ENCODE measurements at regions not wholly inside any gene's neighbourhood (a gene's known extent, or its start where the extent isn't known, plus 50 kb on each side); places are given as distances from the start of the nearest gene placed in this dataset.

GRCh38 chr3:95172164-95172943 lies 1109.5 kb downstream of the NSUN3 start:
- no peak for TF ChIP-seq POLR2A (IDR thresholded peaks at IDR 0.05)
- TF ChIP-seq, protein P1, sequence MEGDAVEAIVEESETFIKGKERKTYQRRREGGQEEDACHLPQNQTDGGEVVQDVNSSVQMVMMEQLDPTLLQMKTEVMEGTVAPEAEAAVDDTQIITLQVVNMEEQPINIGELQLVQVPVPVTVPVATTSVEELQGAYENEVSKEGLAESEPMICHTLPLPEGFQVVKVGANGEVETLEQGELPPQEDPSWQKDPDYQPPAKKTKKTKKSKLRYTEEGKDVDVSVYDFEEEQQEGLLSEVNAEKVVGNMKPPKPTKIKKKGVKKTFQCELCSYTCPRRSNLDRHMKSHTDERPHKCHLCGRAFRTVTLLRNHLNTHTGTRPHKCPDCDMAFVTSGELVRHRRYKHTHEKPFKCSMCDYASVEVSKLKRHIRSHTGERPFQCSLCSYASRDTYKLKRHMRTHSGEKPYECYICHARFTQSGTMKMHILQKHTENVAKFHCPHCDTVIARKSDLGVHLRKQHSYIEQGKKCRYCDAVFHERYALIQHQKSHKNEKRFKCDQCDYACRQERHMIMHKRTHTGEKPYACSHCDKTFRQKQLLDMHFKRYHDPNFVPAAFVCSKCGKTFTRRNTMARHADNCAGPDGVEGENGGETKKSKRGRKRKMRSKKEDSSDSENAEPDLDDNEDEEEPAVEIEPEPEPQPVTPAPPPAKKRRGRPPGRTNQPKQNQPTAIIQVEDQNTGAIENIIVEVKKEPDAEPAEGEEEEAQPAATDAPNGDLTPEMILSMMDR (IDR thresholded peaks at IDR 0.05) = no peak
- H3K27ac ChIP-seq = no peak overlapping the region
- DNase-seq = no peak
- intact Hi-C loops (cut with DNase I; ENCODE audit: low total_unique reads) = no loop called here
- no peaks in the 10 kb centered on the region for H3K4me1 ChIP-seq
- H3K36me3 ChIP-seq = no peaks in the 10 kb centered on the region
- no peaks in the 10 kb centered on the region for H3K9me3 ChIP-seq
- H3K27me3 ChIP-seq = no peaks in the 10 kb centered on the region
- no peak overlapping the region for H3K4me3 ChIP-seq

GRCh38 chr3:95177096-95177495 lies 1114.2 kb downstream of the NSUN3 start:
- DNase-seq = no peak
- H3K9me3 ChIP-seq = no peaks in the 10 kb centered on the region
- H3K4me1 ChIP-seq = no peaks in the 10 kb centered on the region
- TF ChIP-seq POLR2A (IDR thresholded peaks at IDR 0.05) = no peak
- TF ChIP-seq, protein P1 (IDR thresholded peaks at IDR 0.05) = no peak
- no peaks in the 10 kb centered on the region for H3K27me3 ChIP-seq
- H3K27ac ChIP-seq = no peak overlapping the region
- H3K36me3 ChIP-seq = no peaks in the 10 kb centered on the region
- intact Hi-C loops (cut with DNase I; ENCODE audit: low total_unique reads) = no loop called here
- no peak overlapping the region for H3K4me3 ChIP-seq

DNA sequence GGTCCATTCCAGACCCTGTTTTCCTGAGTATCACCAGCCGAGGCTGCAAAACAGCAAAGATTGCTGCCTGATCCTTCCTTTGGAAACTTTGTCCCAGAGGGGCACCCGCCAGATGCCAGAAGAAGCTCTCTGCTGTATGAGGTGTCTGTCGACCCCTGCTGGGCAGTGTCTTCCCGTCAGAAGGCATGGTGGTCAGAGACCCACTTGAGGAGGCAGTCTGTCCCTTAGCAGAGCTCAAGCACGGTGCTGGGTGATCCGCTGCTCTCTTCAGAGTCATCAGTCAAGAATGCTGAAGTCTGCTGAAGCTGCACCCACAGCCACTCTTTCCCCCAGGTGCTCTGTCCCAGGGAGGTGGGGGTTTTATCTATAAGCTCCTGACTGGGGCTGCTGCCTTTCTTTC lies 1121.2 kb downstream of the NSUN3 start:
- no peak for TF ChIP-seq POLR2A (IDR thresholded peaks at IDR 0.05)
- TF ChIP-seq, protein P1 (IDR thresholded peaks at IDR 0.05) = no peak
- no peak overlapping the region for H3K27ac ChIP-seq
- no peaks in the 10 kb centered on the region for H3K4me1 ChIP-seq
- H3K4me3 ChIP-seq = no peak overlapping the region
- H3K9me3 ChIP-seq = no peaks in the 10 kb centered on the region
- no peak for DNase-seq
- H3K36me3 ChIP-seq = no peaks in the 10 kb centered on the region
- intact Hi-C loops (cut with DNase I; ENCODE audit: low total_unique reads) = no loop called here
- no peaks in the 10 kb centered on the region for H3K27me3 ChIP-seq

DNA sequence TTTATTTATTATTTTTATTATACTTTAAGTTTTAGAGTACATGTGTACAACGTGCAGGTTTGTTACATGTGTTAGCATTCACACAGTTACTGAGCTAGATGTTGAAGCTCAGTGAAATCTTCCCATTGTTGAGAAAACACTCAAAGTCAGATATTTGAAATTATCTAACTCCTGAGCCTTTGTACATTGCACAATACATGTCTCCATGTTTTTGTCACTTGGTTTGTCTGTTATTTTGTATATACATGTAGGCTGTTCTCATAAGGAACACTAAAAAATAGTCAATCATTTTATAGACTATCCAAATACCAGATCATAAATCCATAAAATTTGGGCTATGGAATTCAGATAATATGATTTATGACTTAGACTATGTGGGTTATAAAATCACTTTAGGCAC lies 1126.5 kb downstream of the NSUN3 start:
- intact Hi-C loops (cut with DNase I; ENCODE audit: low total_unique reads) = no loop called here

DNA sequence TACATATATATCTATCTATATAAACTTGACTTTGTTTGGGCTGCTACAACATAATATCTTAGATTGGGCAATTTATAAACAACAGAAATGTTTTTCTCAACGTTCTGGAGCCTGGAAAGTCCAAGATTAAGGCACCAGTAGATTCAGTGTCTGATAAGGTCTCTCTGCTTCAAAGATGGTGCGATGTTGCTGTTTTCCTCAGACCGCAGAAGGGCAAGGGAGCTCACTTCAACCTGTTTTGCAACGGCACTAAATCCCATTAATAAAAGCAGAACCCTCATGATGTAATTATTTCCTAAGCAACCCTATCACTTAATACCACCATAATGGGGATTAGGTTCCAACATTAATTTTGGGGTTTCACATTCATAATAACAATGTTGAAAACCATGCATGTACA lies 1134.8 kb downstream of the NSUN3 start:
- Histone ChIP-seq H3K9me3 (no peaks in the 10 kb centered on the region), H3K4me3 (no peak overlapping the region), H3K27ac (no peak overlapping the region), H3K36me3 (no peaks in the 10 kb centered on the region), H3K27me3 (no peaks in the 10 kb centered on the region), H3K4me1 (no peaks in the 10 kb centered on the region)
- intact Hi-C loops (cut with DNase I; ENCODE audit: low total_unique reads) = no loop called here
- DNase-seq = no peak
- TF ChIP-seq, protein P1 (IDR thresholded peaks at IDR 0.05) = no peak
- TF ChIP-seq POLR2A (IDR thresholded peaks at IDR 0.05) = no peak

More for the DNA sequence above, 1126.5 kb downstream of the NSUN3 start:
- Histone ChIP-seq H3K27me3 (no peaks in the 10 kb centered on the region), H3K27ac (no peak overlapping the region), H3K4me1 (no peaks in the 10 kb centered on the region), H3K4me3 (no peak overlapping the region), H3K9me3 (no peaks in the 10 kb centered on the region), H3K36me3 (no peaks in the 10 kb centered on the region)
- TF ChIP-seq, protein P1 (IDR thresholded peaks at IDR 0.05) = no peak
- TF ChIP-seq POLR2A (IDR thresholded peaks at IDR 0.05) = no peak
- no peak for DNase-seq
